DMS 273 (cell line): ENCODE measurements at regions not wholly inside any gene's neighbourhood (a gene's known extent, or its start where the extent isn't known, plus 50 kb on each side); places are given as distances from the start of the nearest gene placed in this dataset.

Experiments
- DNase-seq: peaks from one replicate; lab custom pipeline; 2025; ENCODE audit not compliant: unreplicated experiment; lab: John Stamatoyannopoulos, UW

DNA sequence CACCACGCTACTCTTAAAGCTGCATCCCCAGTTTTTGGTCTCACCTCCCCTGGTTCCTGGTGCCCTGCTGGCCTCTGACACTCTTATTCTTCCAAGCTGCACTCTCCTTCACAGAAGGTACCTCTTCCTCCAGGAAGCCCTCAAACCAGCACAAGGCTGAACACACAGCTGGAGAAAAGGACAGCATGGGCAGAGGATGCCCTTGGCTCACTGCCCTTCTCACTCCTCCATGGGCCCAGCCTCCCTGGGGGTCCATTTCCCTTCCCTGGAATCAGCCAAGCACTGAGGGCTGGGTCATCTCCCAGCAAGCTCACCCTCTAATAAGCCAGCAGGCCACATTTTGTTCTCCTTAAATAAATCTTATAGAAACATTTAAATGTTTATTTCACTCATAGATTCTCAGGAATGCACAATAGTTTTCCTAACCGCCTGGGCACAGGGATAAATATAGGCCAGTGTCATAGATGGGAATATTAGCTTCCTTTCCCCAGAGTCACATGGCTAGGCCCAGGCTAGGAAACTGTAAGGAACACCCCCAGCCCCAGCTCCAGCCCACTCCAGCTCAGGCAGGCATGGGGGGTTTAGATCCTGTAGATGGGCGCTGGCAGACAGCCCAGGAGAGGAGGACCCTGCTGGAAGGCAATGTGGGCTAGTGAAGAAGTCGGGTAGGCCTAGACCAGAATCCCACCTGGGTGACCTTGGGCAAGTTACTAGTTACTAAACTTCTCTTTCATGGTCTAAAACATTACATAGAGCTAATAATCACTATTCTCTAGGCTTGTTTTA, 51.5 kb downstream of the IRAG1 start:
- DNase-seq, result no peak

DNA sequence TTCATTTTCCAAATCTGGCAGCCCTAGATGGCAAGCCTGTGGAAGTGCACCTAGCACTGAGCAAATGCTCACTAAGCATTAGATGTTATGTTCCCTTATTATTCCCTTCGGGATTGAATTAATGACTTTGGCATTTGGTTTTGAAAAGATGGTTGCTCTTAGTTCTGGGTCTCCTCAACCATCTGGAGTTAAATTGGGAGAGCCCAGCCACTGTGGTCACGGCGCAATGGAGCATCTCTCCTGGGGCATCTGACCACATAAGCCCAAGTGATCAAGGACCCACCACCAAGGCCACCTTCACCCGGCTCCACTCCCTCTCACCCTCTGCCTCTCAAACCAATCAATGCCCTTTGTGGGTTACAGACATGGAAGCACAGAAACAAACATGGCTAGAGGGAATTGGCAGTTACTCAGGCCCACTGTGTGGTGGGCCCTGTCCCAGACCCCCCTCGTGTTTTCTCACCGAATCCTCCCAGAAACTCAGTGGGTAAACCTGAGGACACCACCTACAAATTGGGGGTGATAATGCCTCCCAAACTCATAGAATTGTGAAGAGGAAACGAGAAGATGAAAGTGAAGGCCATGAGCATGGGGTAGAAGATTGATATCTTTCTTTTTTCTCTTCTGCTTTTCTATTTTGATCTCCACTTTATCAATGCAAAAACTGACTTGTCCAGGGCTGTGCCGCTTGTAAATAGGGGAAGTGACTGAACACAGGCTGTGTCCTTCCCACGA, 52.2 kb downstream of the IRAG1 start:
- no peak for DNase-seq

DNA sequence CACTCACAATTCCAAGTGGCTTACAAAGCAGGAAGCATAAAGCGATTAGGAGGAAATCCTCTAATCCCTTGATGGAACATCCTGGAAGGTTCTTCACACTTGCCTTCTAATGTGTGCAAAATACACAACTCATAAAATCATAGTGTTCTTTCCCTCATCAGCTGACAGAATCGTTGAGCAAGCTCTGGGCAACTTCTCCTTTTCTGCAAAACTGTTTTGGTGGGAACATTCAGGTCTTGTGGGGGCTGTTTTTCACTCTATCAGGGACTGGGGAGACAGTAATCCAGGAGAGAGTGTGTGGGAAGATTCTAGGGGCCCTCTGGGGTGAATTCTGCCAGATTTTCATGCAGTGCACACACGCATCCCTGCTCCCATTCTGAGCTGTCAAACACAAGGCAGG, 53.2 kb downstream of the IRAG1 start:
- no peak for DNase-seq

DNA sequence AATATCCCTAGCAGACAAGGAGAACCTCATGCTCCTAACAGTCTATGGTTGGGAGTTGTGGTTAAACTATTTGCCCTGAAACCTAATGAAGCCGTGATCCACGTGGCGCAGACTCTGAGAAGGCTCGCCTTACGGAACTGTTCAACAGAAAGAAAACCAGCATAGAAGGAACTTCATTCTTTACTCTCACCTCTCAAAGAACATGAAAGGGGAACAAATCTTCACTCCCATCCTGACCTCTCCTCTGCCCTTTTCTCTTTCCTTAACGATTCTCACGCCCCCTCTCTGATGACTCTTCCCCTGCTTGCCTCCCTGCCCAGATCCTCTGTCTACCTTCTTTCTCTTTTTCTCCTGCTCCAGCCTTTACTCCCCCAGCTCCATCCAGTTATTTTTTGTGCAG, 54.2 kb downstream of the IRAG1 start:
- DNase-seq, result no peak

DNA sequence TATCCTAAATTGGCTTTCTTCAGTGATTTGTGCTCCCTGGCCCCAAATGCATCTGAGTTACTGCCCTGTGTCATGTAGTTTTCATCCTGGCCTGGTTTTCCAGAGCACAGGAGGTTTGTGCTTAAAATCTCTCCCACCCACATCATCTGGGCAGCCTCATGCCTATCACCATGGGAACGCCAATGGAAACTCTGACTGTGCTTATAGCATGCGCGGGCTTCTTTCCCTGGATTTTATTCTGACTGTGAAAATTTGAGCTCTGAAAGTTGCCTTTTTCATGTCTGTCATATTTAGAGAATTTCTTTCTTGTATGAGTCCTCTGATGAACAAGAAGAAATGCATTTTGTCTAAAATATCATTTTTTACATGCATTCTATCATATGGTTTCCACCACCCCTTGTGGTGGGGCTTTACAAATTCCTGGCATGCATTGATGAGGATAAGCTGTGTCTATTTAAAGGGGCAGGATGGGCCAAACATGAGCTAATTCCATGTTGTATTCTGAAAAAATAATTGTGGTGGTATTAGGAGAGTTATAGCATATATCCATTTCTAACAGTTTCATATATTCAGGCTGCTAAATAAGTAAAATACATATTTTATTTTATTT, 55.1 kb downstream of the IRAG1 start:
- DNase-seq, result no peak

DNA sequence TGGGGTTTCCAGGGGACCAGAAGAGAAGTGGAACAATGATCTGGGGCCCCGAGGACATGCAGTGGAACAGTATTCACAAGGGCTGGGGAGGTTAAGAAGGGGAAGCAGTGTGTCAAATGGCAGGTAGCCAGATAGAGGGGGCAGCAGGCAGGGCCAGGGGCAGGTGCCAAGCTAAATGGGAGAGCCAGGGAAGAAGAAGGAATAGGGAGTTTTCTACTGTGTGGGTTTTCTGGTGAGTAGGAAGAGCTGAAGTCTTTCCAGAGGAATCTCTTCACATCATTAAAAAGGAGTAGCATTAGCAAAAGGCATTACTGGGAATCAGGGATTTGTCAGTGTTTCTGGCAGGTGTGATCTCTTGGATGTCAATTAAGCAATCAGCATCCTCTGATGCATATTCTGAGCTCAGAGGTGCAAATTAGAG, 55.8 kb downstream of the IRAG1 start:
- DNase-seq, result no peak

DNA sequence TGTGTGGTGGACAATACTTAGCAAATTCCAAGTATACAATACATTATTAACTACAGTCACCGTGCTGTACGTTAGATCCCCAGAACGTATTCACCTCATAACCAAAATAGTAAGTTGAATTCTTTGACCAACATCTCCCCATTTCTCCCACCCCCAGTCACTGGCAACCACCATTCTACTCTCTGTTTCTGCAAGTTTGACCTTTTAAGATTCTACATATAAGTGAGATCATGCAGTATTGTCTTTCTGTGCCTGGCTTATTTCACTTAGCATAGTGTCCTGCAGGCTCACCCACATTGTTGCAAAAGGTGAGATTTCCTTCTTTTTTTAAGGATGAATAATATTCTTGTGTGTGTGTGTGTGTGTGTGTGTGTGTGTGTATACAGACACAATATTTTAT, 59.1 kb downstream of the IRAG1 start:
- DNase-seq, result no peak

DNA sequence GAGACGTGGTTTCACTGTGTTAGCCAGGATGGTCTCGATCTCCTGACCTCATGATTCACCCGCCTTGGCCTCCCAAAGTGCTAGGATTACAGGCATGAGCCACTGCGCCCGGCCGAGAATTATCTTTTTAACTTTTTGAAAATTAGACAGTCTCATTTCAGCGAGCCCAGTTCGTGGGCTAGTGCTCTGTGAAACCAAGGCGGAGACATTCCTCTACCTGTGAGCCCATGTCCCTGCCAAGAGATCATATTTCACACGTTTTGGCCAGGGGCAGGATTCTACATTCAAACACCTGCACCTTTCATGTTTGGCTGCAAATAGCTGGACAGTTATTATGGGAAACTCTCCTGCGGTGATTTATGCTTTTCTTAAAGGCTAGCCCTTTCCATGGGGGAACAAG, 60.3 kb downstream of the IRAG1 start:
- no peak for DNase-seq

DNA sequence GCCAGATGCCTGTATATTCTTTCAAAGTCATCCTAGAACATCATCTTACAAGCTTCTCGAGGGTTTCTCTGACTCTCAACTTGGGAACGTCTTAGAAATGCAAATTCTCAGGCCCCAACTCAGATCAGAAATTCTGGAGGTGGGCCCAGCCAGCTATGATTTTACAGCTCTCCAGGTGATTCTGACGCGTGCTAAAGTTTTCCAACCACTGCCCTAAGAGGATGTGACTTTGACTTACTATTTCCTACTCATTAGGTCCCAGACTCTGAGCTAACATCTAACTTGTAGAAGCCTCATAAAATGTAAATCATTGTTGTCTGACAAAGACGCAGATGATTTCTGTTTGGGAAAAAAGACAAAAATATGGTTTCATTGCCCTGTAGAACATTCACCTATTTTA, 61.1 kb downstream of the IRAG1 start:
- DNase-seq, result no peak

DNA sequence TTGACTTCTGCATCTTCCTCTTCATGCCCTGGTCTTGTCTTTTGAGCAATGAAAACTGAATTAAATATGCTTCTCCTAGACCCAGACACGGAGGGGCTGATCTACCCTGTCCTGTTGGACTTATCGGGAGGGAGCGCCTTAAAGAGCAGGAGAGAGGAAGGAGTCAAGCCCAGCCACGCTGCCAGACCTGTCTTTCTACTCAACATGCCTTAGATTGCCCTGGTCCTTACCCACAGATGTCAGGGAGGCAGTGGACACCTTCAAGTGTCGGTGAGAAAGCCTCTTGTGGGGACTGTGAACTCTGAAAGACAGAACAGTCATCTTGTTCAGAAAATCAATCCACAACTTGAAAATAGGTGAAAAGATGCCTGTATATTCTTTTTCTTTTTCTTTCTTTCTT, 61.8 kb downstream of the IRAG1 start:
- no peak for DNase-seq

DNA sequence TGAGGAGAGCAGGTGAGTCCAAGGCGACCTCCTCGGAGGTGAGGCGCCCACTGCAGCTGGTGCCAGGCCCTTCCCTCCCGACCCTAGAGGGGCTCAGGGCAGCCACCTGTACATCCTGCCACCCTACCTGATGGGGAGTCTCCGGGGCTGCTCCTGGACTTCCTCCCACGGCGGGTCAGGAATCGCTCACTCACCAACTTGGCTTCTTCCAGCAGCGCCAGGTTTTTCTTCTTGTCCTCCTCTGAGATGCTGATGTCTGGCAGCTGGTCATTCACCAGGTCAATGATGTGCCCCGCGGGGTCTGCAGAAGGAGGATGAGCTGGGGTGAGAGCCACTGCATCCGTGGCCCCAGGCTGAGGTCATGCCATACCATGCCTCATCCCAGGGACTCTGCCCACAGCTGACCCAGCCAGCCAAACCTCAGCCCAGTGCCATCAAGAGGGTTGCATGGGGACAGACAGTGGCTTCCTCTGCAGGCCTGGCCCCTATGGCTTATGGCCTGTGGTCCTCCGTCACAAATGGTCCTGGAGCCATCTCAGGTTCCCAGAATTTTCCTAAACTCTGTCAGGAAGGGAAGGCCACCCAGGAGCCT, 61.0 kb upstream of the LYVE1 start:
- no peak for DNase-seq

DNA sequence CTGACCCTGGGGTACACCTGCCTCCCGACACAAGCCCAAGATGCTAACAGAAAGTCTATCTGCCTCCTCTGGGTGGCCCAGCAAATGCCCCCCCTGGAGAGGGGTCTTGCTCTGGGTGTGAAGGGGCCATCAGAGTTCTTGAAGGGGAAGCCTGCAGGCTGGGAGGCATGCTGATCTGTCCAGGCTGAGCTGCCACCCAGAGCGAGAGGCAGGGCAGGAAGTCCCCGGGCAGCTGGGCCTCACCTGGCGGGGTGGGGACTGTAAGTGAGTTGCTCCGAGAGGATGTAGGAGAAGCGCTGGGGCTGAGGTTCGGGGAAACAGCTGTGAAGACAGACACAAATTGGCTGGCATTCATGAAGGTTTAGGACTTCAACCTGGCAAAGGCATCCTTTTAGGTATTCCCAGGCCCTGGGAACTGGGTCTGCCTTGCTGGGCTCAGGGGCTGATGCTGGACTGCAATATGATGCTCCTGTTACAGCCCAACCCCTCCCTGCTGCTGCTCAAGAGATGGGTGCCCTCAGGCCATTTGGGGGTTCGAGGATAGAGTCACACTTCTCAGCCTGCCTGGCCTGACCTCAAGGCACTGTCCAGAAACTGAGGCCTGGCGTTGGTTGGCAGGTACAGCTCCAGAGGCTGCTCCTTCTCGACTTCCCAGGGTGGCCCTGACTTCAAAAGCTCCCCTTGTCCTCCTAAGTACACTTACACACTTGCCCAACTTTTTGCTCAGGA, 60.2 kb upstream of the LYVE1 start:
- no peak for DNase-seq

DNA sequence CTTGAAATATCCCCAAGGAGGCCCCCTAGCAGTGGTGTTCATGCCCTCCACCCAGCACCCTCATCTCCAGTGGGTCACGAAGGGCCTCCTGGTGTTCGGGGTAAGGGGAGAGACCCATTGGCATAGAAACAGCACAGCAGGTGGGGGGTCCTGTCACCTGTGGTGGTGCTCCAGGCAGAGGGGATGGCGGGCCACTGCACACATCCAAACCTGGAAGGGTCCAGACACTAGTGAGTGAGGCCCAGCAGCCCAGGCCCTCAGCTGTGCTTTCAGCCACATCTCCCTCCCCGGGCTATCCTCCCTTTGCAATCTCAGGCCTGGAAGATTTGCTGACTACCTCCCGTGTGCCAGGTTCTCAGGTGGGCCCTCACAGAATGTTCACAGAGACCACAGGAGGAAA, 59.4 kb upstream of the LYVE1 start:
- DNase-seq, result no peak

DNA sequence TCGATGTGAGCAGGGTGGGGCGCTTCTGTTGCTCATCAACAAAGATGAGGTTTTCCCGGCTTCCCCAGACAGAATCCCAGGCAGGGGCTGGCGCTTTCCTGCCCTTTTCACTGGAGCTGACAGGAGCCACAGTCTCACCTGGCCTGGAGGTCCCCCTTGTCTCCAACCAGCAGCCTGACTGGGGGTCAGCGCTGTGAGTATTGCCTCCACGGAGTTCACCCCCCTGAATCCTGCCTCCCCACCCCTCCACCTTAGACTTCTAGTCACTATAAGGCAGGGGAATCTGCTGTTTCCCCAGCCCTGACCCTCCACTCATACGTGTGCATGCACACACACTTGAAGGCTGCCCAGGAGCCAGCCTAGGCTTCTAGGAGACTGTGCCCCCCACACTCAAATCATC, 58.8 kb upstream of the LYVE1 start:
- no peak for DNase-seq

DNA sequence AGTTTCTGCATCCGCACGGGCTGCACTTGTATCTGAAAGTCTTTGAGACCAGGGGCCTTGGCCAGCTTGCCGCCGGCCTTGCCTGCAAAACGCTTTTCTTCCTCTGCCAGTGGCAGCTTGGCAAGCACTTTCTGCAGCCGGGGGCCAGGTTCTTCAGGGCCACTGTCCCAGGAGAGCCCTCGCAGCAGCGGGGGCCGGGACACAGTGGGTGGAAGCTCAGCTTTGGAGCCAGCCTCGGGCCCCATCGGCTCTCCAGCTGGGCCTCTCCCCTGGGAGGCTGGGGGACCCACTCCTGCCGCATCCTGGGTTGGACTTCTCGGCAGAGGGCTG, 57.5 kb upstream of the LYVE1 start:
- no peak for DNase-seq

DNA sequence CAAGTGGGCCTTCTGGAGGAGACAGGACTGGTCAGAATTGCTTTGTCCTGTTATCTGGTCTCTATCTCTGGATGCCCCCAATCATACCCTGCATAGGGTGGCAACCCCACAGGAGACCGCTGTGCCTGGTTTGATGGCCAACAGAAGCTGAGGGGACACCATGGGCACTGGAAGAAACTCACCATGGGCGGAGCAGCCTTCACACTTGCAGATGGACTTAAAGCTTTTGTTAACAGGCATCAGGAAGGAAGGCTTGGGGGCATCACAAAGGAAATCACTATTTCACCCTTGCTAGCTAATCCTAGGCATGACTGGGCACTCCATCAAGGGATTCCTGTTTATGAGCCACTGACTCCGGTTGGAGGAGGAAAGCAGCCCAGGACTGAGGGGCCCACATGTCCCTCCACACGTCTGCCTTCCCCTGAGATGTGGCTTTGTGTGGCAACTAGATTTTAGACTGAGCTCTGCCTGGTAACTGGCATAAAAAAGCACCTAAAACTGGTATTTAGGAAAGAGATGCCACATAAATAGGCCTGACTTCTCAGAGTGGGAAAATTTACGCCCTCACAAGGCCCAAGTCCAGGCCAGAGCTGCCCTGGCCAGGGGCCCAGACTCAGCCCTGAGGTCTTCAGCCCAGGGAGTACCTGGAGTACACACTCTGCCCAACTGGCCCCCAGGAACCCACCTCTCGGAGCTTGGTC, 57.0 kb upstream of the LYVE1 start:
- DNase-seq, result no peak

DNA sequence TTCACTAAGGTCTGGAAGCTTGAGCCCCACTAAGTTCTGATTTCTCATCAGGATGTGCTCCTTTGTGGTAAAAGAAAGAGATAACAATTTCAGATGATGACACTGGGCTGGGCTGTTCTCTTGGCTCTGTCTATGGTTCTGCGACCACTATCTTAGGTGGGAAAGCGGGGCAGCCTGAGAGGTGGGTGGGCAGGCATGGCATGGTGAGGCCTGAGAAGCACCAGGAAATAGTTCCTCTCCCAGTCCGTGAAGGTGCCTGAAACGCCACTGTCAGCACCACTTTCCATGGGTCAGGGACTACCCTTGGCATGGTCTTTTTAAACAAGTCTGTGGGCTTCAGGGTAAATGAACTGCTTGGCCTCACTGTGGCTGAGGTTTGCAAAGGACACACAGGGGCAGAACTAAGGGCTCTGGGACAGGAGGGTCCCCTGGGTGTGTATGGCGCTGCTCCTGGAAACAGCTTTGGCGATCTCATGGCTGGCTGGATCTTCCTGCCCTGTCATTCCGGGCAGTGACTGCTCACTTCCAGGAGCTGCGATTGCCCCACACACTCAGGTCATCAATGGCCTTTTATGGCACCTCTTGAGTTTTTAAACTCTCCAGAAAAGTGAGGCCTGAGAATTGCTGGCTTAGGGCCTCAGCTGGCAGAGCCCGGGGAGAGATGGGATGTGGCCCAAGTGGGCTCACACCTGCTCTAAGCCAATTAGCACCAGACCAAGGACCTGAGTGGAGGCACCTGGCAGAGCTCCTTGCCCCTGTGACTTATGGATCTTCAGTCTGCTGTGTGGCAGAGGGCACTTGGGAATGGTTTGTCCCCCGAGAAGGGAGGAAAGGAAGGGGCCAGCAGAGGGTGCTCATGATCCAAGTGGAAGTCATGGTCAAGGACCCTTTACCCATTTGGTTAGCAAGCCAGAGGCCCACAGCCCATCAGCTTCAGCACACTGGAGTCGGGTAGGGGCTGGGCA, 55.6 kb upstream of the LYVE1 start:
- DNase-seq, result peak; percentile 38

DNA sequence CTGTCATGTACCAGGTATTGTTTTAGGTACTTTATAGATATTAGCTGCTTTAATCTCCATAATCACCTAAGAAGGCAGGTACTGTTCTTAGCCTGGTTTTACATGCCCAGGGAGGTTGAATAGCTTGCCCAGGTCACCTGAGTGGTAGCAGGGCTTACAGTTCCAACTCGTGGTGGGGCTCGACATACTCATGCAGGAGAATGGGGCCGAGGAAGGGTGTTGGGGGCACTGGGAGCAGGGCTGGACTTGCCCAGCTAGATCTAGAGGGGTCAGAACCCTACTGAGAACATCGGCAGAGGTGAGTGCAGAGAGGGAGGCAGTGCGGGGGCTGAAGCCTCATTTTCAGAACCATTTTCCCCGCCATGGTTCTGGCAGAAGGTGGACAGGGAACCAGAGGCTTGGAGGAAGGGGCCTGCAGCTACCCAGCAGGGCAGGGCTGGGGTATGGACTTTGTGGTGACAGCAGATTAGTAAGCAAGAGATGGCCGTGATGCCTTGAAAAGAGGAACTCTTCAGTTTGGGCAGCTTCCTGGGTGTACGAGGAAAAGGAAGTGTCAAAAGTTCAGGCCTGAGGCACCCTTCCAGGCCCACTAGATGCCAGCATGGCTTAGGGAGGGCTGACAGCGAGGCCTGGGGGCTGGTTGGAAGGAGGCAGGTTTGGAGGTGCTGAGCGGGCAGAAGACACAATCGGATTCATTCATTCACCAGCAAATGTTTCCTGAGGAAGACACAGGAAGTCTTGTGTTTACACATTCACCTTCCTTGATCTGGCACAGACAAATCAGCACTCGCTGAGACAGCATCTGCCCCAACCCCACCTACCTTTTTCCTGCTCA, 54.7 kb upstream of the LYVE1 start:
- no peak for DNase-seq

DNA sequence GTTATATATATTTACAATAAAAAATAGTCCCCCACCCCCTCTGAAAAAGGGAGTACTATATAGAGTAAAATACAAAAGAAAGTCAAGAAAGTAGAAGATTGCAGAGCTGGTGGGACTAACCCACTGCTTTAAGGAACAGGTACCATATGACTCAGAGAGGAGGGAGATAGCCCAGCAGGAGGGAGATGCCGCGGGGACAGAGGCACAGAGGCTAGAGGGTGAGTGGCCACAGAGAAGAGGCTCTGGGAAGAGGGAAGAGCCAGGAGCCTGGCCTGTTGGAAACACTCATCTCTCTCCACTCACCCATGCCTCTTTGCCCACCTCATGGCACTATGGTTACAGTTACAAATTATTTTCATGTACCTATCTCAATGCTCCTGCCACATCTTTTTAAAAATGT, 53.6 kb upstream of the LYVE1 start:
- no peak for DNase-seq
